ENCODE measurements at regions not wholly inside any gene's neighbourhood (a gene's known extent, or its start where the extent isn't known, plus 50 kb on each side); places are given as distances from the start of the nearest gene placed in this dataset.

GRCh38 chr4:121269001-121269400 is 104.9 kb upstream of the TNIP3 start:
- TF ChIP-seq CTCF (IDR thresholded peaks at IDR 0.05), result no peak
- no peak for TF ChIP-seq POLR2A (IDR thresholded peaks at IDR 0.05)
- TF ChIP-seq EP300 (IDR thresholded peaks at IDR 0.05), result no peak
- no peak for TF ChIP-seq POLR2AphosphoS5 (IDR thresholded peaks at IDR 0.05)

All from stomach (tissue), 4 donors.